ENCODE measurements at regions not wholly inside any gene's neighbourhood (a gene's known extent, or its start where the extent isn't known, plus 50 kb on each side); places are given as distances from the start of the nearest gene placed in this dataset.
A peak's percentile ranks its signal among the peaks of the same experiment; 100 is the strongest.

DNA sequence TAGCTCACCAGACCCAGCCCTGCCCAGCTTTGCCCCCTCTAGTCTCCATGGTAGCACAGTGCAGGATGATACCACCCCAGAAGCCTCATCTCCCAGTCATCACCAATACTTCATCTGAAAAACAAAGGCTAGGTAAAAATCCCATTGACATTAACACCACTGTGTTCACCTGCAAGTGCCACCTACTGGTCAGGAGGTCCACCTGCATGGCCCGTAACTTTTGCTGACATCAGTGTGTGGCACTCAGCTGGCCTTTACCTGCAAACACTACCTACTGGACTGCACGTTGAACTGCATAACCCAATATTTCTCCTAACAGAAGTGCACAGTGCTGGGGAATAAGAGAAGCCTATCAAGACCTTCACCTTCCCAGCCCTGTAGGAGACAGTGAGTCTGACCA lies 234.7 kb upstream of the ADGRB3 start:
- DNase-seq, result no peak

DNA sequence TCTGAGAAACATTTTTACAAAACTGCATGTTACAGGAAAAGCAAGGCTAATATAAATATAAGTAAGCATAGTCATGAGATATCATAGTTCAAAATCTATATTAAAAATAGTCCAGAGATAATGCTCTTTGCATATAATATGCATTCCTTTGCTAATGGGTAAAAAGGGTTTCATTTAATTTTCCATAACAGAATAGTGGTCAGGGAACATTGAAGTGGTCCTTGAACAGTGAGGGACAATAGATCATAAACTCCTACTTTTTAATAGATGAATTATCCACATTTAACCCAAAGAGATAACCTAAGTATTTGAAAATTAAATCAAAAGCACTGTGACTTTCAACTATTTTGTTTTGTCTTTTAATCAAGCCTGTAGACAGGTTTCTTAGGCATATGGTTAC lies 243.1 kb upstream of the ADGRB3 start:
- no peak for DNase-seq

DNA sequence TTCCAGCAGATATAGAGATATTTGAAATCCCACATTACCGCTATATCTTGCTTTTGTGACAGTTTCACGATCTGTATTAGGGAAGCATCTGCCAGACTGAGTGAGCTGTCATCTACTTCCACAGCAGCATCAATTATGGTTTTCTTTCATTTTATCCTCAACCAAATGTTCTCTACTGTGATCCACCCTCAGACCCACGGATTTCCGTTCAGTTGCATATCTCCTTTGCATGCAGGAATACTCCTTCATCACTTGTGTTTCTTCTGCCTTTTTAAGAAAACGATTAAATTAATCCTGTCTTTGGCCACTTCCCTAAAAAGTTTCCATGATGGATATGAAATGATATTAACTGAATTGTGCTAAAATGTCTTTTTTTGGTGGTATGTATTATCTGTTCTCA lies 262.1 kb upstream of the ADGRB3 start:
- DNase-seq, result peak in 1 of 56 donors; percentile 3

DNA sequence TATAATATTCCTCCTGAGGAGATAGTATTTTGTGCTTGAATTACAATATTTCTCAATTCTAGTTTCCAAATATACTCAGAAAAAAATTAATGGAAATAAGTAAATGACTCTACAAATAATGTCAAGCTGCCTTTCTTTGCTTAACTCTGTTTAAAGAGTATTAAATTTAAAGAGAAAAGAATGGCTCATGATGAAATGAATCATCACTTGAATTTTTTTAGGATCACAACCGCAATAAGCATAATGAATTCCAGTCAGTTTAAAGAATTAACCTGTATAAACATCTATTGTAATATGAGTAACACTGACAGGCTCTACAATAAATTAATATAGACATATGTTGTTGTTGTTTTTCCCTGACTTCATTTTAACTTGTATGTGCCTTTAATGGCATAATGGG lies 266.2 kb upstream of the ADGRB3 start:
- DNase-seq, result no peak

DNA sequence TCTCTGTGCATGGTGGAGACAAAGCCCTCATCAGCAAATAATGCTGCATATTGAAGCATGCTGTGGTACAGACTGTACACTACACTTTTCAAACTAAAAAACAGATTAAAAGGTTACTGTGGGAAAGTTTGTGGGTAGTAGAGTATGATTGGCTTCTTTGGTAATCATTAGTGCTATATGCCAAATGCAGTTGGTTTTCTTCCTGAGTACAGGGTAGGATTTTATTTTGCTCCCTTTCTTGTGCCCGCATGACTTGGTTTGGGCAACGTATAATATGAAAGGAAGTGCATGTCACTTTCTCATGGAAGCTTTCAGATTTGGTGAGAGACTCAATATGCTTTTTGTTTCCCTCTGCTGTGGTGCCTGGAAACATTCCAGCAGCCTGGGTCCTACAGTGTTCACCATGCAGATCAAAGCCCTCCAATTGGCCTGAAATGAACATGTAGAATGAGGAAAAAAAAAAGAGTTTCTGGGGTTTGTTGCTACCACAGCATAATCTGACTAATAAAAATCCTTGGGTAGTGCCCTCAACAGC lies 270.7 kb upstream of the ADGRB3 start:
- no peak for DNase-seq

DNA sequence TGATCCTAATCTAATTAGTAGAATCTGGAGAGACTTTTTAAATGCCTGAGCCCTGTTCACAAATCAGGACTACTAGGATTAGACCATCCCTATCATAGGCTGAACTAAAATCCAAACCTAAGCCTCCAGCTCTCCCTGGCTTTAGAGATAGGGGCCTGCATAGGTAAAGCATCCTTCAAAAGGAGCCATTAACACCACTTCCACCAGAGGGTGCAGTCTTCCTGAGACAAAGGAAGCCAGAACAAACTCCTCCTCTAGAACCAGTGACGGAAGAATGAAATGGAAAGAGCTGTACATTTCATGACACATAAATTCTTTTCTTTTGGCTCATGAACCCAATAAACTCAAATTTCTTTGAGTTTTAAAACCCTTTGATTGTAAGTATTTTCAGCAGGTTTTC lies 291.2 kb upstream of the ADGRB3 start:
- DNase-seq, result peak in 5 of 56 donors; percentile 1 to 21 (median 7)

DNA sequence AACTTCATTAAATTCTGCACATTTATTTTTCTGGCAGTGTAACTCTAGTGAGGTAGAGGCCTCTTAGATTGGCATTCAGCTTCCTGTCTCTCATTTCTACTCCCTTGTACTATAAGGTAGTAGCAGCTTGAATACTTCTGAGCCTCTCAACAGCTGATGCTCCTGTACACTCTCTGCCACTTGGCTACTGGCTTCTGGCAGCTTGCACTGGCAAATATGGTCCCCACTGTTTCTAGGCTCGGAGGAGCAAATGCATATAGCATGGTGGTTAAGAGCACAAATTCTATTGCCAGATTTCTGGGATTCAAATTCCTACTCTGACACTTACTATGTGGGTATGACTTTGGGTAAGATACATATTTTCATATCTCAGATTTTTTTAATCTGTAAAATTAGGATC lies 292.8 kb upstream of the ADGRB3 start:
- no peak for DNase-seq

DNA sequence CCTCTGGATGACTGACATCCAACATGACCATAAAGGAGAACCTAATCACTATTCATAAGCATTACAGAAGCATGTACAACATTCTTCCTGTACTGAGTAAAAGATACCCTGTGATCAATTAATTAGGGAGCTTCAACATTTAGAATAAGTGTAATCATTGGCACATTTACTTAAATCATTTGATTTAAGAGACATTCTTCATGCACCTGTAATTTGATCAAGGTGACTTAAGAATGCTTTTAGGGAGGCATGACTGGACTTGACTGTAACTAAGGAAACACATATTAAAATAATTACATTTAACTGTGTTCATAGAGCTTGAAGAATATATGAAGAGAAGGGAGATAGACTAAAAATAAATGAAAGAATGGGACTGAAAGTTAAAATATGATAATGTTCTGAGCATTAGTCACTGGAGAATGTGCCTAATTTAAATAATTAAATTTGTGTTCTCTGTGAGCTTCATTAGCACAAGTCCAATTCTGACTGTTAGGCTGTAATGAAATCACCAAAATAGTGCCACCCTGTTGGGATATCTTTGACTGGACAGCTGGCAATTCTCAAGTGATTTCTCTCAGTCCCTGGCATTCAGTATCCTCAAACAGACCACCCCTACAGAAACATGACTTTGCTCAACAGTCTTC lies 295.5 kb upstream of the ADGRB3 start:
- no peak for DNase-seq

DNA sequence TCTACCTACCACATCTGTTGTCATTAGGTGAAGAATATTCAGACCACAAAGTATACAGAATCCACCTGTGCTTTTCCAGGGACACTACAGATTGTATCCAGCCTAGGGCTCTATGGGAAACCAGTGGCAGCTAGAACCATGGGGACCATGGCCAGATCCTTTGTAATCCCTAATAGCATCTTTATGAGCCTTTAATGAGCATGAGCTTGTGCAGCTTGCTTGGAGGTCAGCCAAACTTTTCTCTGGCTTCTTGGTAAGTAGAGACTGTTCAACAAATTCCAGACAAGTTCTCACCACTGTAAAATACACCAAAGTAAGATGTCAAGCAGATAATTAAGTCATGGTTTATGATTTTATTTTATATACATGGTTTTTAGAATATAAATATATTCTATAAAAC lies 301.6 kb upstream of the ADGRB3 start:
- peak in 1 of 56 donors; percentile 14 for DNase-seq

DNA sequence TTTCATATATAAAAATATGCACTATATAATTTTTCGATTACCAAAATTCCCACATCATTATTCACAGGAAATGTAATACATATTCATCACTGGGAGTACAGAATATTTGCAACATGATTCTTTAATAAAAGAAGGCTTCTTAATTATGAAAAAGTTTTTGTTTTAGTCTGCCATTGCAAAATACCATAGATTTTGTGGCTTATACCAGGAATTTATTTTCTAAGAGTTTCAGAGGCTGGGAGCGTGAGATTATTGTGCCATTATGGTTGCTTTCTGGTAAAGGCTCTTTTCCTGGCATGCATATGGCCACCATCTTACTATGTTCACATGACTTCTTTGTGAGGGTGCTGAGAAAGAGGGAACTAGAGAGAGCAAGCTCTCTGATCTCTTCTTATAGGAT lies 306.9 kb upstream of the ADGRB3 start:
- DNase-seq, result no peak

DNA sequence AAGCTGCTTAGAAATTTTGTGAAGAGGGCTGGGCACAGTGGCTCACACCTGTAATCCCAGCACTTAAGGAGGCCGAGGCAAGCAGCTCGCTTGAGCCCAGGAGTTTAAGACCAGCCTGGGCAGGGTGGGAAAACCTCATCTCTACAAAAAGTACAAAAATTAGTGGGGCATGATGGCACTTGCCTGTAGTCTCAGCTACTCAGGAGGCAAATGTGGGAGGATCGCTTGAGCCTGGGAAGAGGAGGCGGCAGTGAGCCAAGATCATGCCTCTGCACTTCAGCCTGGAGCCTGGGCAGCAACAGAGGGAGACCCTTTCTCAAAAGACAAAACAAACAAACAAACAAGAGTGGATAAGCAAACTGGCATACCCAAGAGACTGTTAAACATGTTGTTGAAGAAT lies 308.3 kb upstream of the ADGRB3 start:
- no peak for DNase-seq

DNA sequence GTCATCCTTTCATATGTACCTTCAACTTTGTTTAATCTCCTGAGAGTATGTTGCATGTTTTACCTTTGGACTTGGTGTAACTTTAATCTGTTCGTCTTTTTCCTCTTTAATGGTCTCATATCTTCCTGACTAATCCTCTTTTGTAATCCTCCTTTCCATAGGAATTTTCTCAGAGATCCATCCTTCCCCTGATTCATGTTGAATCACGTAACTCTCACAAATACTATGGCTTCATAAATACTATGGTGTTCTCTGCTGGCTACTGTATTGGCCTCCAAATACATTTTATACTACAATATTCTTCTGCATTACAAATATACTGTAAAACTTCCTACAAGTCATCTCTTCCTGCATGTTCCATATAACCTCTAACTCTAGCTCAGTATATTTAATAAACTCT lies 317.7 kb upstream of the ADGRB3 start:
- DNase-seq, result no peak

DNA sequence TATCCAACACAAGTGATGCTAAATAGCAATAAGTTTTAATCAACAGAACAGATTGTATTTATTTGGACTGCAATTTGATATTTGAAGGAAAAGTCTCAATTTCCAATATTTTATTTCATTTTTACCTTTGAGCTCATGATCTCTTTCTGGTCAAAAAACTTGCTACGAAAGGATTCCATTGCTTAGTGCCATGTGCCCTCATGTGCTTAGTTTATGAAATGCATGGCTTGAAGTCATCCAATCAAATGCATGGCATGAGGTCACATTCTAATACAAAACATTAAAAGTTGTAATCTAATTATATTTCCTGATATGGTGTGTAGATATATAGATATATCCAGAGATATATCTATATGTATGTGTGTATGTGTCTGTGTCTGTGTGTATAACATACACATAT lies 321.2 kb upstream of the ADGRB3 start:
- no peak for DNase-seq

DNA sequence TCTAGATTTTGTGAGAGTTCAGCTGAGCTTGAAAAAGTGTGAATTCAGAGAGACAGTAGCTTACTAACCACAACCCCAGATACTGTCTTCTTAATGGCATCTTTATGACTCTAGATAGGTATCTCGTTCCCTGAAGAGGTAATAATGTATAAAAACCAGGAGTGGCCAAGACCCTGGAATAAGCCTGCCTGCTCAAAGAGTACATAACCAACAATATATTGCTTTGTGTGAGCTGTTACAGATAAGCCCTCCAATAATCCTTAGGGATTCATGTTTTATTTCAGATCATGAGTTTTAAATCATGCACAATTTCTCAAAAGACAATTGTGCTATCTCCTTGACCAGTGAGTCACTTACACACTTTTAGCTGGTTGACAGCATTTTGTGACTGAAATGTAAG lies 327.8 kb upstream of the ADGRB3 start:
- DNase-seq, result no peak

DNA sequence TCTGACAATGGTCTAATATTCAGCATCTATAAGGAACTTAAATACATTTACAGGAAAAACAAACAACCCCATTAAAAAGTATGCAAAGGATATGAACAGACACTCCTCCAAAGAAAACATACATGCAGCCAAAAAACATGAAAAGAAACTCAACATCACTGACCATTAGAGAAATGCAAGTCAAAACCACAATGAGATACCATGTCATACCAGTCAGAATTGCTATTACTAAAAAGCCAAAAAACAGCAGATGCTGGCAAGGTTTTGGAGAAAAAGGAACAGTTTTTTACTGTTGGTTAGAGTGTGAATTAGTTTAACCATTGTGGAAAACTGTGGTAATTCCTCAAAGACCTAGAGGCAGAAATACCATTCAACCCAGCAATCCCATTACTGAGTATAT lies 339.0 kb upstream of the ADGRB3 start:
- no peak for DNase-seq

DNA sequence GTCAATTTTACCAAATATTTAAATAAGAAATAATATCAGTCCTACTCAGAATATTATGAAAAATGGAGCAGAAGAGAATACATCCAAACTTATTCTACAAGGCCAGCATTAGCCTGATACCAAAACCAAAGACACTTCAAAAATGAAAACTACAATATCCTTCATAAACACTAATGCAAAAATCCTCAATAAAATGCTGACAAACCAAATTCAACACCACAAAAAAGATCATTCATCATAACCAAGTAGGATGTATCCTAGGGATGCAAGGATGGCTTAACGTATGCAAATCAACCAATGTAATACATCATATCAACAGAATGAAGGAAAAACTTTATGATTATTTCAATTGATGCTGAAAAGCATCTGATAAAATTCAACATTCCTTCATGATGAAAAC lies 352.4 kb upstream of the ADGRB3 start:
- DNase-seq, result no peak

DNA sequence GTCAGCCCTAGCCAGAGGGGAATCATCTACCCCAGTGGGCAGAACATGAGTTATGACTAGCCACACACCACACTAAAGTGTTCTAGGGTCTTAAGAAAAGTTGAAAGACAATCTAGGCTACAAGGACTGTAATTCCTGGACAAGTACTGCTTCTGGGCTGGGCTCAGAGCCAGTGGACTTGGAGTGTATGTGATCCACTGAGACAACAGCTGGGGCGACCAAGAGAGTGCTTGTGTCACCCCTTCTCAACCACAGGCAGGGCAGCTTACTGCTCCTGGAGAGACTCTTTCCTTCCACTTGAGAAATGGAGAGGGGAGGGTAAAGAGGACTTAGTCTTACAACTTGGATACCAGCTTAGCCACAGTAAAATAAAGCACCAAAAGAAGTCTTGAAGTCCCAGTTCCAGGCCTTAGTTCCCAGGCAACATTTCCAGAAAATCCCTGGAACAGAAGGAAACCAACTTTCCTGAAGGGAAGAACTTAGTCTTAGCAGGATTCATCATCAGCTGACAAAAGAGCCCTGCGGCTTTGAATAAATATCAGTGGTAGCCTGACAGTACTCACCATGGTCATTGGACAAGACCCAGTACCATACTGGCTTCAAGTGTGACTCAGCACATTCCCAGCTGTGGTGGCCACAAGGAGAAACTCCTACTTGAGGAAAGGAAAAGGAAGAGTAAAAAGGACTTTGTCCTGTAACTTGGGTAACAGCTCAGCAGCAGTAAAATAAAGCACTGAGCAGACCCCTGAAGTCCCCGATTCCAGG lies 355.1 kb upstream of the ADGRB3 start:
- no peak for DNase-seq

DNA sequence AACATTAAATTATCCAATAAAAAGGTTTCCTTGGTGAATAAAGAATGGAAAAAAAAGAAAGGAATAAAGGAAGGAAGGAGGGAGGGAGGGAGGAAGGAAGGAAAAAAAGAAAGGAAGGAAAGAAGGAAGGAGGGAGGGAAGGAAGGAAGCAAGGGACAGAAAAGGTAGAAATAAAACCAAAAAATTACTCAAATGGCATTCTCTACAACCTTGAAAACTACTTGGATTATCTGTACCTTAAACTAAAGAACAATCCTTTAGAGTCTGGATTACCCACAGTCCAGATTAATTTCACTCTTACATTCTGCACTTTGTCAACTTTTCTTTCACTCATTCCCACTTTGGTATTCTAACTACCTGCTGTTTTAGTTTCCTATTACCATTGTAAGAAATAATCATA lies 361.8 kb upstream of the ADGRB3 start:
- DNase-seq, result no peak

DNA sequence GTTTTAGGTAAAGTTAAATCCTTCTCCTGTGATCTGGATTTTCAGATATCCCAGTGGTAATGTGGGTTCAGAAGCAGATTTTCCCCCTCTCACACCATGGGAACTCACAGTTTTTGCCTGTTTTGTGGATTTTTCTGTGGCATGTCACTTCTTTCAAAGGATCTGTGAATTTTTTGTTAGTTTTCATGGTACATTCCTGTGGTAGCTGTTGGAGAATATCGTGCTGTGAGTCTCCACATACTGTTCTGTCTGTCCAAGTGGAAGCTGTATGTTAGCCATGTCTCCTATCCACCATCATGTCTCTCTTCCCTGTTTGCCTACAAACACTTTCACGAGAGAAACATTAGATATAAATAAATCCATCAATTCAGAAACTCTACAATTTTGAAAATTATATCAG lies 378.7 kb upstream of the ADGRB3 start:
- no peak for DNase-seq

DNA sequence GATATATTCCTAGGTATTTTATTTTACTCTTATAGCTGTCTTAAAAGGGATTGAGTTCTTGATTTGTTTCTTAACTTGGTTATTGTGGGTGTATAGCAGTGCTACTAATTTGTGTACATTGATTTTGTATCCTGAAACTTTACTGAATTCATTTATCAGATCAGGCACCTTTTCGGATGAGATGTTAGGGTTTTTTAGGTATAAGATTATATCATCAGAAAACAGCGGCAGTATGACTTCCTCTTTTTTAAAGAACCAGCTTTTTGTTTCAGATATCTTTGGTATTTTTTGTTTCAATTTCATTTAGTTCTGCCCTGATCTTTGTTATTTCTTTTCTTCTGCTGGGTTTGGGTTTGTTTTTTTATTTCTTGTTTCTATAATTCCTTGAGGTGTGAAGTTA lies 382.4 kb upstream of the ADGRB3 start:
- DNase-seq, result no peak

DNA sequence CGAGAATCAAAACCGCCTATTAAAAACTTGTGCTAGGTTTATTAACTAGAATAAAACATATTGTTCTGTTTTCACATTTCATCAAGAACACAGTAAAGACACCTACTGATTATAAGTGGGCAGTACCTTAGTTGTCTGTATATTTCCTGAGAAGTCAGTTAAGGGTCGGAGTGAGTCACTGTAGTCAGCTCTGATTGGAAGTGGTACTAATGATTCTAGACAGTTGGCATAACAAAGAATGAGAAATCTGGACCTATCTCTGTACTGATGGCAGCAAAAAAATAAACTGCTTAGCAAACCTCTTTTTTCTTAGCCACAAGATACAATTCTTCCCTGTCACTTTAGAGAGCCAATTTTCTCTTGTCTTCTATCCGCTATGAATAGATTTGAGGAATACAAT lies 387.3 kb upstream of the ADGRB3 start:
- DNase-seq, result no peak

DNA sequence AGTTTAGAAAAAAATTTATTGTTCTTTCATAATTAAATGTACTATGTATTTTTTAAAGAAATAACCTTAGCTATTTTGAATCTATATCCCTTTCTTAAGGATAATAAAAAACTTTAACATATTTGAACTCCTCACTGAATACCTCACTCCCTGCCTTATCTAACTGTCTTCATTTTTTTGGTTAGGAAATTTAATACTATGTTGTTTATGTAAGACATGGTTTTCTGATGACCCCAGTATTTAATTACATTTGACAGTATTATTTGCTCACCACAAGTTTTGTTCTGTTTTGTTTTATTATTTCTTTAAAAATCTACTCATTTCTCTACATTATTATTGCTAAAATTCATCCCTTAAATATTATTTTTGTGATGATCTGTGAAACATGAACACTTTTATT lies 394.4 kb upstream of the ADGRB3 start:
- no peak for DNase-seq

DNA sequence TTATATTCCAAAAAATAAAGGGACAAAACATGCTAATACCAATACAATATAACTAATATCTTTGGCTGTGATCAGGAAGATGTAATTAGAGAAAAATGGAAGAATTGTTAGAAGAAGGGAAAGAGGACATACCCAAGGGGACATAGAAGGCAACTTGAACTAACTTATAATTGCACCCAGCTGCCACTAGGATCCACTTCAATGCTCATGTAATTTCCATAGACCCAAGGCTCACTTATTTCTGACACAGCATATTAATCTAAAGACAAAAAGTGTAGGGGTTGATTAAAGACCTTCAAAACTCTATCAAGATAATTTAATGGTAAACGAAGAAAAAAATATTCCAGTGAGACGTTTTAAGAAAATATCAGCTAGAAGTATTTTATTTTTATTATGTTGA lies 396.0 kb upstream of the ADGRB3 start:
- DNase-seq, result no peak

Data from nucleus accumbens (tissue), 56 donors.